ENCODE measurements at regions not wholly inside any gene's neighbourhood (a gene's known extent, or its start where the extent isn't known, plus 50 kb on each side); places are given as distances from the start of the nearest gene placed in this dataset.

- H3K27me3 ChIP-seq (ENCODE audit: control insufficient read depth in 3 of 3, insufficient read depth in 3 of 3, low read length in 3 of 3), result no peaks in the 10 kb centered on the region
- no peak overlapping the region for H3K27ac ChIP-seq (ENCODE audit: low read depth in 1 of 3, low read length in 2 of 3)
- no peaks in the 10 kb centered on the region for H3K9me3 ChIP-seq (ENCODE audit: control insufficient read depth in 2 of 2, insufficient read depth in 1 of 2, low read depth in 1 of 2, low read length in 1 of 2)
- DNase-seq (peak; percentile 46 to 62), FAIRE-seq (no peak)
- H3K4me3 ChIP-seq (ENCODE audit: low read depth in 1 of 3, low read length in 3 of 3), result no peak overlapping the region
- peaks cover 3 to 37% (median 5%) of the 10 kb centered on the region in 3 donors for H3K36me3 ChIP-seq (ENCODE audit: control insufficient read depth in 3 of 3, insufficient read depth in 2 of 3, low read depth in 1 of 3, low read length in 3 of 3)
- 48% methylated on average over 17 of the region's 17 CpGs for WGBS, 3 donors
- H3K4me1 ChIP-seq (ENCODE audit: control insufficient read depth in 3 of 3, insufficient read depth in 2 of 3, low read depth in 1 of 3, low read length in 2 of 3), result peaks cover 0 to 9% (median 5%) of the 10 kb centered on the region in 3 donors
These were observed 142.9 kb downstream of the CRYBB2 start for GRCh38 chr22:25362215-25362882.

DNA sequence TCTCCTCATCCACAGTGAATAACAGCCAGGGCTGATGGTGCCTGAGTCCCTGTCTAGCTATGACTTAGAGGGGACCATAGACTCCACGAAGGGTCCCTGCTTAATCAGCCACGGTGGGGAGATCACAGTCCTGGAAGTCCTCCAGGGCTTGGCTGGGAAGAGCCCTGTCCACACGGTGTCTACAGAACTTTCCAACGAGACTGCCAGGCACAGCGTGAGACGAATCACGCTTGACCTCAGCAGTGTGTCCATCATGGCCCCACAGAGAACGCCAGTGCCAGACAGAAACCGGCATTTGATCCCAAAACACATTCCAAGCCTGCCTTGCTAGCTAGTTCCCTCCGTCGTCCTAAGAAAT is 143.4 kb downstream of the CRYBB2 start:
- no peaks in the 10 kb centered on the region for H3K27me3 ChIP-seq (ENCODE audit: control insufficient read depth in 3 of 3, insufficient read depth in 3 of 3, low read length in 3 of 3)
- peaks cover 0 to 9% (median 5%) of the 10 kb centered on the region in 3 donors for H3K4me1 ChIP-seq (ENCODE audit: control insufficient read depth in 3 of 3, insufficient read depth in 2 of 3, low read depth in 1 of 3, low read length in 2 of 3)
- H3K36me3 ChIP-seq (ENCODE audit: control insufficient read depth in 3 of 3, insufficient read depth in 2 of 3, low read depth in 1 of 3, low read length in 3 of 3), result peaks cover 3 to 34% (median 5%) of the 10 kb centered on the region in 3 donors
- H3K4me3 ChIP-seq (ENCODE audit: low read depth in 1 of 3, low read length in 3 of 3), result no peak overlapping the region
- FAIRE-seq, result no peak
- H3K9me3 ChIP-seq (ENCODE audit: control insufficient read depth in 2 of 2, insufficient read depth in 1 of 2, low read depth in 1 of 2, low read length in 1 of 2), result no peaks in the 10 kb centered on the region
- DNase-seq, result no peak
- no peak overlapping the region for H3K27ac ChIP-seq (ENCODE audit: low read depth in 1 of 3, low read length in 2 of 3)
- 81 to 88% (median 87%) methylated on average over 11 of the region's 11 CpGs for WGBS, 3 donors

DNA sequence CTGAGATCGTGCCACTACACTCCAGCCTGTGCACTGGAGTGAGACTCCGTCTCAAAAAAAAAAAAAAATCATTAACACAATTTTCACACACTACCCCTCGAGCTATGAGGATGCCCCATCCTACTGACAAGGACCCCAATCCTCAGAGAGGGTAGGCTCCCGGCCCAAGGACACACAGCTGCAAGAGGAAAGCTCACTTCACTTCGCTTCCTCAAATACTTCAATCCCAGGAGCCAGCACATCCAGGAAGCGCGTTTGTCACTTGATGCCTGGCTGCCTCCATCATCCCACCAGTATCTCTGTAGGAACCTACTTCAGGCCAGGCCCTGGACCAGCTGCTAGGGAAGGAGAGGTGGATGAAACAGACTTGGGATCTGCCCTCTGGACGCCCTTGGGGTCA is 144.0 kb downstream of the CRYBB2 start:
- FAIRE-seq, result no peak

DNA sequence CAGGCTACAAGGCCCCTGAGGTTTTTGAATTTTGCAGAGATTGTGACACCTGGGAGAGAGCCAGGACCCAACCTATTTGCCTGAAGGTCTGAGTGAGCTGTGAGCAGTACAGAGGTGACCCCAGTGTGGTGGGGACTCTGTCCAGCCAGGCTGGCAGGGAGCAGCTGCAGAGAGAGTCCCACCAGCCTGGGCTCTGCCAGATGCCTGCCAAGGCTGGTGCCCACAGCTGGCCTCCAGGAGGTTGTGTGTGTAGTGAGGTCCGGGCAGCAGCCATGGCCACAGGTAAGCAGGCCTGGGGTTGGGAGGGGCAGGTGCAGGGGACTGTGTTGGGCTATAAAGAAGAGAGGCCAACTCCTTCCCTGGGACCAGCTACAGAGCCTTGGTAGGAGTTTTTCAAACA is 144.8 kb downstream of the CRYBB2 start:
- DNase-seq, result no peak
- Histone ChIP-seq H3K27ac (ENCODE audit: low read depth in 1 of 3, low read length in 2 of 3) (peak overlapping the region in 1 of 3 donors; percentile 29), H3K4me3 (ENCODE audit: low read depth in 1 of 3, low read length in 3 of 3) (no peak overlapping the region), H3K4me1 (ENCODE audit: control insufficient read depth in 3 of 3, insufficient read depth in 2 of 3, low read depth in 1 of 3, low read length in 2 of 3) (peaks cover 0 to 9% (median 5%) of the 10 kb centered on the region in 3 donors), H3K36me3 (ENCODE audit: control insufficient read depth in 3 of 3, insufficient read depth in 2 of 3, low read depth in 1 of 3, low read length in 3 of 3) (peaks cover 3 to 25% (median 5%) of the 10 kb centered on the region in 3 donors), H3K9me3 (ENCODE audit: control insufficient read depth in 2 of 2, insufficient read depth in 1 of 2, low read depth in 1 of 2, low read length in 1 of 2) (no peaks in the 10 kb centered on the region), H3K27me3 (ENCODE audit: control insufficient read depth in 3 of 3, insufficient read depth in 3 of 3, low read length in 3 of 3) (no peaks in the 10 kb centered on the region)
- FAIRE-seq, result no peak
- 9 to 52% (median 27%) methylated on average over 1 of the region's 1 CpG for WGBS, 3 donors

More for the DNA sequence above, 144.0 kb downstream of the CRYBB2 start:
- H3K4me1 ChIP-seq (ENCODE audit: control insufficient read depth in 3 of 3, insufficient read depth in 2 of 3, low read depth in 1 of 3, low read length in 2 of 3), result peaks cover 0 to 9% (median 5%) of the 10 kb centered on the region in 3 donors
- DNase-seq, result no peak
- 89 to 91% (median 90%) methylated on average over 8 of the region's 8 CpGs for WGBS, 3 donors
- H3K9me3 ChIP-seq (ENCODE audit: control insufficient read depth in 2 of 2, insufficient read depth in 1 of 2, low read depth in 1 of 2, low read length in 1 of 2), result no peaks in the 10 kb centered on the region
- H3K4me3 ChIP-seq (ENCODE audit: low read depth in 1 of 3, low read length in 3 of 3), result no peak overlapping the region
- no peaks in the 10 kb centered on the region for H3K27me3 ChIP-seq (ENCODE audit: control insufficient read depth in 3 of 3, insufficient read depth in 3 of 3, low read length in 3 of 3)
- peaks cover 3 to 30% (median 5%) of the 10 kb centered on the region in 3 donors for H3K36me3 ChIP-seq (ENCODE audit: control insufficient read depth in 3 of 3, insufficient read depth in 2 of 3, low read depth in 1 of 3, low read length in 3 of 3)
- H3K27ac ChIP-seq (ENCODE audit: low read depth in 1 of 3, low read length in 2 of 3), result no peak overlapping the region

DNA sequence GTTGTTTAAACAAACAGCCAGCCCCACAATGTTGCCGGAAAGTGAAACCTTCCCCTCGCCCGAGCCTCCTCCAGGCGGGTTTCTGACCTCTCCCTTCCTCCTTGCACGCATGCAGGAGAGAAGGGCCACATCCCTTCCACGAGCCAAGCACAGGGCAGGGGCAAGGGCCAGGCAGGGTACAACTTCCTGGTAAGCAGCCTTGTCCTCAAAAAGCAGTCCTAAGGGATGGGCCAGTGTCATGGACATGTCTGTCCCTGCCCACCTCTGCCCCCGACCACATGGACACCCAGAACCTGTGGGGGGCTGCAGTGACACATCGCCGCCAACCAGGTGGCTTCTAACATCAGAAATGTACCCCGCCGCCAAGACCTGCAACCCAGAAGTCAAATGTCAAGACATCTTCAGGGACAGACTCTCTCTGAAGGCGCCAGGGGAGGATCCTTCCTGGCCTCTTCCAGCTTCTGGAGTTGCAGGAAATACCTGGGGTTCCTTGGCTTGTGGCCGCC is 145.3 kb downstream of the CRYBB2 start:
- FAIRE-seq (no peak), DNase-seq (peak in 1 of 2 donors; percentile 72)
- 55 to 67% (median 59%) methylated on average over 12 to 13 of the region's 13 CpGs for WGBS, 3 donors
- Histone ChIP-seq H3K27ac (ENCODE audit: low read depth in 1 of 3, low read length in 2 of 3) (peak overlapping the region in 1 of 3 donors; percentile 28), H3K4me3 (ENCODE audit: low read depth in 1 of 3, low read length in 3 of 3) (no peak overlapping the region), H3K36me3 (ENCODE audit: control insufficient read depth in 3 of 3, insufficient read depth in 2 of 3, low read depth in 1 of 3, low read length in 3 of 3) (peaks cover 0 to 22% (median 3%) of the 10 kb centered on the region in 3 donors), H3K27me3 (ENCODE audit: control insufficient read depth in 3 of 3, insufficient read depth in 3 of 3, low read length in 3 of 3) (no peaks in the 10 kb centered on the region), H3K4me1 (ENCODE audit: control insufficient read depth in 3 of 3, insufficient read depth in 2 of 3, low read depth in 1 of 3, low read length in 2 of 3) (peaks cover 0 to 9% (median 5%) of the 10 kb centered on the region in 3 donors), H3K9me3 (ENCODE audit: control insufficient read depth in 2 of 2, insufficient read depth in 1 of 2, low read depth in 1 of 2, low read length in 1 of 2) (no peaks in the 10 kb centered on the region)

GRCh38 chr22:25365491-25366261 is 146.2 kb downstream of the CRYBB2 start:
- Histone ChIP-seq H3K36me3 (ENCODE audit: control insufficient read depth in 3 of 3, insufficient read depth in 2 of 3, low read depth in 1 of 3, low read length in 3 of 3) (peaks cover 0 to 18% (median 0%) of the 10 kb centered on the region in 3 donors), H3K27ac (ENCODE audit: low read depth in 1 of 3, low read length in 2 of 3) (no peak overlapping the region), H3K4me1 (ENCODE audit: control insufficient read depth in 3 of 3, insufficient read depth in 2 of 3, low read depth in 1 of 3, low read length in 2 of 3) (peaks cover 0 to 9% (median 5%) of the 10 kb centered on the region in 3 donors), H3K9me3 (ENCODE audit: control insufficient read depth in 2 of 2, insufficient read depth in 1 of 2, low read depth in 1 of 2, low read length in 1 of 2) (no peaks in the 10 kb centered on the region), H3K27me3 (ENCODE audit: control insufficient read depth in 3 of 3, insufficient read depth in 3 of 3, low read length in 3 of 3) (no peaks in the 10 kb centered on the region), H3K4me3 (ENCODE audit: low read depth in 1 of 3, low read length in 3 of 3) (no peak overlapping the region)
- DNase-seq (no peak), FAIRE-seq (no peak)
- WGBS, 3 donors, result 73 to 88% (median 87%) methylated on average over 33 to 34 of the region's 34 CpGs

DNA sequence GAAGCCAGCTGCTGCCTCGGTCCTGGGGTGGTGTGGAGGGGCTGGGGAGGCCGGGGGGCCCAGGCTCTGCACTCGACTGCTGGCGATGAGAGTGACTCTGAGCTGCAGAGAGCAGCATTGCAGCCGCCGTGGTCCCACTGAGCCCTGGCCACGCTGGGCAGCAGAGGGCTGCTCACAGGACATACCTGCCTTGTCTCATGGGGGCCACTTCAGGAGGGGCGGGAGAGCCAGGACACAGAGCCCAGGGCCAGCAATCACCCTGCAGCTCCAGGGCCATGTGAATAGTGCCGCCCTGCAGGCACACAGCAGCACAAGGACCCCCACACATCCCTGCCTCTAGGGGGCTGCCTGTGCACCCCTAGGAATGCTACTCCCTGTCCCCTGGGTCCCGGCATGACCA is 147.0 kb downstream of the CRYBB2 start:
- H3K27ac ChIP-seq (ENCODE audit: low read depth in 1 of 3, low read length in 2 of 3), result no peak overlapping the region
- H3K36me3 ChIP-seq (ENCODE audit: control insufficient read depth in 3 of 3, insufficient read depth in 2 of 3, low read depth in 1 of 3, low read length in 3 of 3), result peaks cover 0 to 22% (median 0%) of the 10 kb centered on the region in 3 donors
- no peaks in the 10 kb centered on the region for H3K9me3 ChIP-seq (ENCODE audit: control insufficient read depth in 2 of 2, insufficient read depth in 1 of 2, low read depth in 1 of 2, low read length in 1 of 2)
- H3K4me1 ChIP-seq (ENCODE audit: control insufficient read depth in 3 of 3, insufficient read depth in 2 of 3, low read depth in 1 of 3, low read length in 2 of 3), result peaks cover 0 to 9% (median 5%) of the 10 kb centered on the region in 3 donors
- DNase-seq (no peak), FAIRE-seq (no peak)
- H3K27me3 ChIP-seq (ENCODE audit: control insufficient read depth in 3 of 3, insufficient read depth in 3 of 3, low read length in 3 of 3), result no peaks in the 10 kb centered on the region
- WGBS, 3 donors, result 89 to 92% (median 92%) methylated on average over 10 of the region's 10 CpGs
- H3K4me3 ChIP-seq (ENCODE audit: low read depth in 1 of 3, low read length in 3 of 3), result no peak overlapping the region

DNA sequence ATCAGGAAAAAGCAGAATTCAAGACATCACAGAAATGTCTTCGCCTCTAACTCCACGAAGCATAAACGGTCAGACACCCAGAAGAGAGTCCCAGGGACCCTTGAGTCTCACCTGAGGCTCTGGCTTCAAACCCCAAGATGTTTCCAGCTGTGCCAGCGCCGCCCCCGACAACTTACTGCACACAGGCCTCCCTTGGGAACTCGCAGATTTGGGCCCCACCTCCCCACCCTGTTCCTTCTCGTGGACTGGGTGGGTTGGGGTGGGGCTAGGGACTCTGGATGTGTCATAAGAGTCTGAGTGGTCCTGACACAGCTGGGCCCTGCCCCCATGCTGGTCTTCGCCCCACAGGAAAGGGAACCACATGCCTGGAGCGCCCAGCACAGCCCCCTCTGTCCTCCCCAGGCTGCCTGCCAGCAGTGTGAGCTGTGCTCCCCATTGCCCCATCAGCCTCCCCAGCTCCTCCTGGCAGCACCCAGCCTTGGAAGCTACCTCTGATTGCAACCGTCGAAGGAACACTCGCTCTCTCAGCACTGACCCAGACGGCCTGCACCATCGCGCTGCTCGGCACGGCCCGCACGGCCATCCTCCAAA is 147.5 kb downstream of the CRYBB2 start:
- no peak overlapping the region for H3K27ac ChIP-seq (ENCODE audit: low read depth in 1 of 3, low read length in 2 of 3)
- DNase-seq (no peak), FAIRE-seq (no peak)
- peaks cover 0 to 9% (median 5%) of the 10 kb centered on the region in 3 donors for H3K4me1 ChIP-seq (ENCODE audit: control insufficient read depth in 3 of 3, insufficient read depth in 2 of 3, low read depth in 1 of 3, low read length in 2 of 3)
- no peak overlapping the region for H3K4me3 ChIP-seq (ENCODE audit: low read depth in 1 of 3, low read length in 3 of 3)
- H3K27me3 ChIP-seq (ENCODE audit: control insufficient read depth in 3 of 3, insufficient read depth in 3 of 3, low read length in 3 of 3), result no peaks in the 10 kb centered on the region
- 91 to 93% (median 92%) methylated on average over 20 of the region's 20 CpGs for WGBS, 3 donors
- peaks cover 0 to 22% (median 0%) of the 10 kb centered on the region in 3 donors for H3K36me3 ChIP-seq (ENCODE audit: control insufficient read depth in 3 of 3, insufficient read depth in 2 of 3, low read depth in 1 of 3, low read length in 3 of 3)
- no peaks in the 10 kb centered on the region for H3K9me3 ChIP-seq (ENCODE audit: control insufficient read depth in 2 of 2, insufficient read depth in 1 of 2, low read depth in 1 of 2, low read length in 1 of 2)
